ENCODE measurements at regions not wholly inside any gene's neighbourhood (a gene's known extent, or its start where the extent isn't known, plus 50 kb on each side); places are given as distances from the start of the nearest gene placed in this dataset.

DNA sequence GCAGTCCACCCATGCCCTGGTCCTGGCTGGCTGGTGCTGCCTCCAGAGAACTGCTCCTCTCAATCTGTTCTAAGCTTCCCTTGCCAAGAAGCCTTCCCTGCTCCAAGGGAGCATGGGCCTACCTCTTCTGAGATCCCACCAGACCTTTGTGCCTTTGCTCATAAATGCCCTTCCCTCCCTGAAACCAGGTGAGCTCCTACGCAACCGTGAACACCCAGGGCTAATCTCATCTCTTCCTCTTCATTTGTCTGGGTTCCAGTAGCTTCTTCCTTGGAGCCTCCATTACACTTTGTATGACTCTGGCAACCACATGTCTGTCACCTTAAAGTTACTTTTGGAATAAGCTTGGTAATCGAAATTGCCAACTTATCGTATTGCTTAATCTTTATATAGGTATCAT is 270.6 kb downstream of the PBX3 start:
- no peak for DNase-seq

DNA sequence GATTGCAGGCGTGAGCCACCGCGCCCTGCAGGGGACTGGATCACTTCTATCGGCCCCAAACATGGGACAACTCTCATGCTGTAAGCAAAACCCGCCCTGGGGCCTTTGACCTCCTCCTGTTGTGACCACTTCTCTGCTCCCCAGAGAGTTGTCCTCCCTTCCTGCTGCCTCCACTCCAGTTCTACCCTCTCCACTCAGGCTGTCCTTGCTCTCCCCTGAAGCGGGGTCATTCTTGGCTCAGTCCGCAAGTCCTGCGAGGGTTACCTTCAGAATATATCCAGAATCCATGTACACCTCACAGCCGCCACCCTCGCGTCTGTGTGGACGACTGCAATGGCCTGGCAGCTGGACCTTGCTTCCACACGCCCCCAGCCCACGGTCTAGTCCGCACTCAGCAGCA is 273.7 kb downstream of the PBX3 start:
- DNase-seq: no peak

DNA sequence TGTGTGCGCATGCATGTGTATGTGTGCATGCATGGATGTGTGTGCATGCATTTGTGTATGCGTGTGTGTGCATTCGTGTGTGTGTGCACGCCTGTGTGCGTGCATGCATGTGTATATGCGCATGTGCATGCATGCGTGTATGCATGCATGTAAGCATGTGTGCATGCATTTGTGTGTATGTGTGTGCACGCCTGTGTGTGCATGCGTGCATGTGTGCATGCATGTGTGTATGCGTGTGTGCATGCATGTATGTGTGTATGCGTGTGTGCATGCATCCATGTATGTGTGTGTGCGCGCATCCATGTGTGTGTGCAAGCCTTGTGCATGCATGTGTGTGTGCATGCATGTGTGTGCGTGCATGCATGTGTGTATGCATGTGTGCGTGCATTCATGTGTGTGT is 276.8 kb downstream of the PBX3 start:
- no peak for DNase-seq

DNA sequence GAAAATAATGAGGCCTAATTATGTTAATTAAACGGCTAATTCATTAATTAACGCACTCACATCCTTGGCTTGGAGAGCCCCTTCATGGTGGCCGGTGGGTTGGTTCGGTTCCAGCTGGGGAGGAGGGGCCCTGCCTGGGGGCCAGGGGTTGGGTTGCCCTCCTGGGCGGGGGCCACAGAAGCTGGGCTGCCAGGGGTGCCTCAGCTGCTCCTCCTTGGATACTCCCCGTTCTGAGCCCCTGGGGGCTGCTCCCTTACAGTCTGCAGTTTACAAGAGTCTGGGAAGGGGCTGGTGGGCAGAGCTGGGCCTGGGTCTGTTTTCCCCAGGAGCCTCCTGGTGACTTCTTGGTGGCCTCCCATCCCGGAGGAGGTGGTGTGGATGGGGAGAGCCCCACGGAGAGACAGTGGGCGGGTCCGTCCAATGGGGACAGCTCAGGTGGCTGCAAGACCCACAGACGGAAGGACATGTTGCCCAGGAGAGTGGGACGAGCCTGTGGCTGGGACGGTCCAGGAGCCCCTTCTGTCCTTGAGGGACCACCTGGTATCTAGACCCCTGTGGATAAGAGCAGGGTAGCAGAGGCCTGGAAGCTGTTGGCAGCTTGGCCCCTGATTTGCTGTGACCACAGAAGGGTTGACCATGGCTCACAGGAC is 277.5 kb downstream of the PBX3 start:
- no peak for DNase-seq

DNA sequence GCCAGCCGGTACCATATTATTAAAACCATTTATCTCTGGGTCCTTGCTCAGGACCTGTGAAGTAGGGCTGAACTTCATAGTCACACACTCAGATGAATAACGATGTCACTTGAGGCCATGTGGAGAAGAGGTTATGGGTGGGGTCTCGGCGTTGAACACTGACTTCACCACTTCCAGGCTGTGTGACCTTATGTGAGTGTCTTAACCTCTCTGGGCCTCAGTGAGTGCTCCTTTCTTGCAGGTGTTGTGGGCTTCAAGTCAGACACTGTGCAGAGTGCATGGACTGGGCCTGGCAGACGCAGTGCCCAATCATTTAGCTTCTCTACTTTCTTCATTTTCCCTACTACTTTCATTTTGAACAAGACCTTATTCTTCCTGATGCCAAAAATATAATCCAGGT is 278.8 kb downstream of the PBX3 start:
- DNase-seq: no peak

DNA sequence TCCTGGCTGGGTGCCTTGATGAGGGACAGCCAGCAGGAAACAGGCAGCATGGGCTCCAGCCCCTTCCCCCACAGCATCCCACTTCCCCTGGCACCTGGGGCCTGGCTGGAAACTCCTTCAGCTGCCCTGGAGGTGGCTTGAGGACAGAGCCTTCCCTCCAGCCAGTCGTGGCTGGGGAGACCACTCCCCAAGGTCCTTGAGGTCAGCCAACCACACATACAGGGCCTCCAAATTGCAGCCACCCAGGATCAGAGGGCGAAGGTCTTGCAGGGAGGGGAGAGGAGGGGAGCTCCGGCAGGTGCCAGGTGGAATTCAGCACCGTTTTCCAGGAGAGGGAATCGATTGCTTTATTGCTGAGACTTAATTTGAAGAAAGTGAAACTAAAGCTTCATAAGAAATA is 280.4 kb downstream of the PBX3 start:
- DNase-seq: no peak

DNA sequence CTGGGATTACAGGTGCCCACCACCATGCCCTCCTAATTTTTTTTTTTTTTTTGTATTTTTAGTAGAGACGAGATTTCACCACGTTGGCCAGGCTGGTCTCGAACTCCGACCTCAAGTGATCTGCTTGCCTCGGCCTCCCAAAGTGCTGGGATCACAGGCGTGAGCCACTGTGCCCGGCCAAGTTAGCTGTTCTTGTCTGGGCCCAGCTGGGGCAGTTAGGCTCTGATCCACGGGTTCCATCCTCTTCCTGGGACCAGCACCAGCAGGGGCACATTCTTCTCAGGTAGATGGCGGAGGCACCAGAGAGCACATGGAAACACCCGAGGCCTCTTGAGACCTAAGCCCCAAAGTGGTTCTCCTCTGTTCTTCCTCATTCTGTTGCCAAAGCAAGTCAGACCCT is 281.6 kb downstream of the PBX3 start:
- no peak for DNase-seq

DNA sequence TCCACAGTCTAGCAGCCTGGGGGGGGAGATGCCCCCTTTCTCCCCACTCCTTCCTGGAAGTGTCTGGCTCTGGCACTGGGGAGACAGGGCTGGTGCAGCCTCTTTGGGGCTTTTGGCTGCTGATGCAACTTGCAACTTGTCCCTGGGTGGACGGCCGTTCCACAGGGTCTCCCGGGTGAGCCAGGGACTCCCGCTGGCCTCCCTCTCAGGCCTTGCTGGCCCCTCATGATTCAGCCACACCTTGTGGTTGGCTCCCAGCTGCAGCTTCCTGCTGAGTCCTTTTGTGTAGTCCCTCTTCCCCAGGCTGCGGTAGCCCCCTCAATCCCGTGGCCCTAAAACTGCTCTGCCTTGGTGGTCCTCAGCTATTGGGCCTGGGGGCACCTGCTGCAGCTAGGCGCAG is 283.5 kb downstream of the PBX3 start:
- DNase-seq: no peak

DNA sequence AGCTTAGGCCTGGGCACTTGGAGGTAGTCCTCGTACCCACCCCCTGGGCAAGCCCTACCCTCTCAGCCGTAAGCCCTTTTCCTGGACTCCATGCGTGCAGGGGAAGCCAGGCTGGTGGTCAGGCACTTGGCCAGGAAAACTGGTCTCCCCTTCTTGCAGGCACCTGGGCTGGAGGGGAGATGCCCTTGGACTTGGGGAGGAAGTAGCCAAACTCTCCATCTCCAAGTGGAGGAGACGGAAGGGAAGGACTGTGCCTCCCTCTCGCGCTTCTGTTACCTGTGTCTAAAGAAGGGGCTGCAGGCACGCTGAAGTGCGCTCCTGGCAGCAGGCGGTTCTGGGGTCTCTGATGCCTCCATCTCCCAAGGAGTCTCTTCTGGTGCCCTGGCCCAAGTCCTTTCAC is 283.9 kb downstream of the PBX3 start:
- no peak for DNase-seq

DNA sequence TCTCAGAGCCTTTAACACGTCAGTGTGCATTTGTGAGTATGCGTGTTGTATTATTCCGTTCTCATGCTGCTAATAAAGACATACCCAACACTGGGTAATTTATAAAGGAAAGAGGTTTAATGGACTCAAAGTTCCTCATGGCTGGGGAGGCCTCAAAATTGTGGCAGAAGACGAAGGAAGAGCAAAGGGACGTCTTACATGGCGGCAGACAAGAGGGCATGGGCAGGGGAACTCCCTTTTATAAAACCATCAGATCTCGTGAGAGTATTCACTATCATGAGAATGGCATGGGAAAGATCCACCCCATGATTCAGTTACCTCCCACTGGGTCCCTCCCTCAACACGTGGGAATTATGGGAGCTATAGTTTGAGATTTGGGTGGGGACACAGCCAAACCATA is 285.0 kb downstream of the PBX3 start:
- DNase-seq: no peak

DNA sequence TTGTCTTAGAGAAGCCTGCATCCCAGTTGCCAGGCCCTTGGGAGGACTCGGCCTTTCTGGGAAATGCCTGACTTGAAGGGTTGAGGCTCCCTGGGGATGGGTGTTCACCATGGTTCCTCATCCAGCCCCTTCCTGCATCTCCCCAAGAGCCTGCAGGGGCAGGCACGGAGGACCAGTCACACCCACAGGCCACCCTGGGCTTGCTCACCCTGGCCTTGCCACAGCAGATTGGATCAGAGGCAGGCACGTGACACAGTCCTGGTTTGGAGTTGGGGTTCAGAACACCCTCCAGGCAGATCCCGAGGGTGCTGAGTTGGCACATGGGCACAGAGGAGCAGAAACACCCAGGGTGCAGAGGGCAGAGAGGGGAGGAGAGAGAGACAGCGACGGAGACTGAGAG is 286.1 kb downstream of the PBX3 start:
- DNase-seq: no peak

DNA sequence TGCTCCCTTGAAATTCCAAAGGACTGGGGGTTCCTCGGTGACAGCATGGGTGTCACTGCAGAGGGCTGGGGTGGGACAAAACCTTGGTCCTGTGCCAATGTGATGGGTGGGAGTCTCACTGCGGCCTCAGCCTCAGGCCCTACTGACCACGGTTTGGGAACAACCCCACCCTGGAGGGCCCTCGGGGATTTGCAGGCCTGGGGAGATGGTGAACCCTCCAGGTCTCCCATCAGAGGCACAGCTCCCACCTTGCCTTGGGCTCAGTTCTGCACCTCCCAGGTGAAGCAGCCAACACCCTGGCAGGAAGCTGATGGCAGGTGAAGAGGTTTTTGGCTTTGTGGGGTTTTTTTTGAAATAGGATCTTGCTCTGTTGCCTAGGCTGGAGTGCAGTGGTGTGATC is 286.8 kb downstream of the PBX3 start:
- DNase-seq: no peak

DNA sequence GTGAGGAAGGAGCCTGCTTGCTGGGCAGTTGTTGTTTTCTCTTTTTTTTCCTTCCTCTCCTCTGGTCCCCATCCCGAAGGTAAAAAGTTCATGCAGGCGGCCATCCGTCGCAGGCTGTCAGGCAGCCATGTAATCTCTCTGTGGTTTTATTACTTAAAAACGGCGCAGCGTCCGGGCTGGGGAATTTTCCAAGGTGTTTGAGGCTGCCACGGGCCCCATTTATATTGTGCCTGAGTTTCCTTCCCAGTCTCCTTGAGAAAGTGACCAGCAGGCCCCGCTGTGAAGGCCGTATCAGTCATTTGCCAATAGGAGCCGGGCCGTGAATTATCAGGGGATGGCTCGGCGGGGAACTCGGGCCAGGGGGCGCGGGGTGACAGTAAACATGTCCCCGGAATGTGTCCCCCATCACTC is 289.7 kb downstream of the PBX3 start:
- DNase-seq: no peak

DNA sequence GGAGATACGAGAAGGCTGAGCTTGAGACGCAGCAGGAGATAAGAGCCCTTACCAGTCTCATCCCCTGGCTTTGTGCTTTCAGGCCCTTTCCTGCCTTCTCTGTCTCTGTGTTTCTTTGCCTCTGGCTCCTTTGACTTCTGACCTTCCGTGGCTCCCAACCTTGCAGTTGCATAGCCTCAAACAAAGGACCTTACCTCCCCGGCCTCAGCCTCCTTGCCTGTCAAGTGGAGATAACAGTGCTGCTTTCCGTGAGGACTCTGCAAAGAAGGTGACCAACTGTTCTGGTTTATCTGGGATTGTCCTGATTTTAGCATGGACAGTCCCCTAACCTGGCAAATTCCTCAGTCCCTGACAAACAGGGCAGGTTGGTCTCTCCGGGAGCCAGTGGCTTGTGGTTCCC is 287.8 kb upstream of the MVB12B start:
- no peak for DNase-seq

DNA sequence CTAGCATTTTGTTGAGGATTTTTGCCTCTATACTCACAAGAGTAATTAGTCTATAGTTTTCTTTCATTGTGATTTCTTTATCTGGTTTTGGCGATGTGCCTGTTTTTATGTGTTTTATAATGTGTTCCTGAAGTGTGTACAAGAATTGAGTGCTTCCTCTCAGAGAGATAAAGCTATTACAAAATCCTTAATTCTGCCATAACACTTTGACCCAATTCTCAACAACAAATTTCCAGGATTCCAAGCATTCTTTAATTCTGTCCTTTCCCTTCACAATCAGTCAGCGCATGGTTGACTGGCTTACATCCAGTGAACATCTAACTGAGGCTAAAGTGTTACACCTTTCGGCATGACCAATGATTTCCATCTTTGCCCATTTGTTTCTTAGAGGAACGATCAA is 282.9 kb upstream of the MVB12B start:
- DNase-seq: no peak

DNA sequence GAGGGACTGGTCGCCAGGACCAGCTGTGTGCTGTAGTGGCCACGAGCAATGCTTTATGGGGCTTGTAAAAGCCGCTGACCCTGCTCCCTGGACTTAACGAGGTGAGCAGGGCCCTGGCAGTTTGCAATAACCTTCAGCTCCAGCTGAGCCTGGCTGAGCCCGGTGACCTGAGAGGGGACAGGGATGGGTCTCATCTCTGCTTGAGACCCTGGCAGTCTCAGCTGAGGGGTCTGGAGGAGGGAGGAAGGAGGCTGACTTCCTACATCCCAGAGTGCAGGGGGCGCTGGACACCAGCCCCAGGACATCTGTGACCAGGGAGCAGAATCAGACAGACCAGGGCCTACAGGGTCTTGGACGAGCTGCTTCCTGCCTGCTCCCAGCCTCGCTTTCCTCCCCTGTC is 277.5 kb upstream of the MVB12B start:
- no peak for DNase-seq

DNA sequence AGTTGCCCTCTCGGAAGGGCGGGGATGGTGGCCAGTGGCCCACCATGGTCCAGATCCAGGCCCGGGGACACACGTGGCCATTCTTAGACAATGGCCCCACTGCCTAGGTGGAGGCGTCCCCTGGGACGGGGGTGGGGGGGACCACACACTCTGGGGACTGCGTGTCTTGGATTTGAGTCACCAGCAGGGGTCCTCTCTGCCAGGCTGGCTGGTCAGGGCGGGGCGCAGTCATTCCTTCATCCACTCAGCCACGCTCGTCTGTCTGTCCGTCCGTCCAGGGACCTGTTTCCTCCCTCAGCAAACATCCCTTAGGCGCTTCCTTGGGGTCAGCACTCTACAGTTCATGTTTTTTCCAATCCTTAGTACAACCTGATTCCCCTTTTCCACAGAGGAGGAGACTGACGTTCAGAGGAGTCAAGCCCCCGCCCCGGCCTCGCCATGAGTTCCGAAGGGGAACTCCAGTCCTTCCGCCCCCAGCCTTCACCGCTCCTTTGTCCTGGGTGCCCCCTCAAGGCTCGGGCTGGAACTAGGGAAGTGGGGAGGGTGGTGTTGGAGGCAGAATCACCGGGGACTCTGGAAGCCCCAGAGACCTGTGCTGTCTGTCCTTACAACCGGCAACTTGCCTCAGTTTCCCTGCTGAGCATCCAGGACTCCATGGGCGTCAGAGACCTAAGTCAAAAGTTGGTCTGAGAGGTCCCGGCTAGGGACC is 276.6 kb upstream of the MVB12B start:
- no peak for DNase-seq

DNA sequence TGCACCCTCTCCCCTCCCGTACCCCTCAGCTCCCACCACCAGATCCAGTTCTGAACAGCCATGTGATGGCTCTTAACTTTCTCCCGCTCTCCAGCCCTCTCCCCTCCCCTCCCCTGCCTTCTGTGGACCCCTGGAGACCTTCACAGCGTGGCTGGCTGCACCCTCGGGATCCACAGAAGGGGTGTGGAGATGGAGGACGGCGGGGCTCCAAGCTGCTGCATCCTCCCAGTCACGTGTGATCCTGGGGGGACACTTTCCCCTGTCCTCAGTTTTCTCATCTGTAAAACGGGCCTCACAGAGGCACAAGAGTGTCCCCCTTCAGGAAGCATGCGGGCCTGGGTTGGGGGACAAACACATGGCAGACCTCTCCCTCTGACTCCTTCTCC is 276.0 kb upstream of the MVB12B start:
- no peak for DNase-seq

DNA sequence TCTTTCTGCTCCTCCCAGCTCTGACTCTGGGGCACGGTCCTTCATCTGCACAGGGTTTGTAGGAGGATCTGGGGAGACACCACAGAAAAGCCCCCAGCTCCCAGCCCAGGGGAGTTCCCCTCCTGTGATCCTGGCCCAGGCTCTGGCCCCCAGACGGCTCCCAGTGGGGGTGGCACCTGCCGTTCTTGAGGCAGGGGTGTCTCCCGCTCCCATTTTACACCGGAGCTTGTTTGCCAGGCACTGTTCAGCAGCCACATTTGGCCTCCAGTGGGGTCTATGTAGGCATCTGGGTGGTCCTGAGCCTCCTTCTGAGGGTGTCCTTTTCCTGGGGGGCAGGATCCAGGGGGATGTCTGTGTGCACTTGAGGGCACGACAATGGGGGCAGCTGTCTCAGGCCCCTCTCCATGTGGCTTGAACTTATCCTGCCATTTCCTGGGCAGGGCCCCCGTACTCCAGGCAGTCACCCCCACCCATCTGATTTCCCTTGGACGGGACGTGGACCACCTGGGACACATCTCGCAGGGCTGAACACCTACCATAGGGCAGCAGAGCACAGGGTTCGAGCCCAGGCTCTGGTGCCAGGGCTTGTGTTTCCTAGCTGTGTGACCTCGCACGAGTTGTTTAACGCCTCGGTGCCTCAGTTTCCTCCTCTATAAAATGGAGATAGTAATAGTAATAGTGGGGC is 275.0 kb upstream of the MVB12B start:
- no peak for DNase-seq

DNA sequence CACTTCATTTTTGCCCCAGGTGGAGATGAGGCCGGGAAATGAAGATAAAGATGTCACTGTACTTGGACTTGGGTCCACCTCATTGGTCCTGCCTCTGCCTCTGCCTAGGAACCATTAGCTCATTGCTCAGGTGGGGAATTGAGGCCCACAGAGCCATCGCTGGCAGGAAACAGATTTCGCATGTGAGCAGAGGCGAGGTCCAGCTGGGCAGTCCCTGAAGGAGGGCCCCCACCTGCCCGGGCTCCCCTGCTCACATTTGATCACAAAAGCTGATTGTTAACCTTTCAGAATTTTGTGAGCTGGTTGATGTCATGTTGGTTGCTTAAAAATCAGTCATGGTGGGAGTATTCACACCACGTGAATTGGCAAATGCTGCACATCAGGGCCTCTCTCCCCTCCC is 273.8 kb upstream of the MVB12B start:
- no peak for DNase-seq

DNA sequence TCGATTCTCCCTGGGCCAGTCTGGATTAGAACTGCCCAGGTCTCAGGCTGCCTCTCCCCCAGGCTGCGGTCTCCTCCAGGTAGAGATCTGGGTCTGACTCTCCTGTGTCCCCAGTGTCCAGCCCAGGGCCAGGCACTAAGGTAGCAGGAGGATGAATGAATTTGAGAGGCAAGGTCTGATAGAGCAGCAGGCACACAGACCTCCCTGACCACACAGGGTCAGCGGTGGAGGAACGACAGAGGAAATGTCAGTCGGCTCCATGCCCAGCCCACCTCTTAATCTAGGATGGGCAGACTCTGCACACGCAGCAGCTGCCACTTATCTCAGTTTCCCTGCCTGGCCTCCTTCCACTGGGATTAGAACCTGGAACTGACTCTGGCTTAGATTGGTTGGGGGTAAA is 272.7 kb upstream of the MVB12B start:
- DNase-seq: no peak

DNA sequence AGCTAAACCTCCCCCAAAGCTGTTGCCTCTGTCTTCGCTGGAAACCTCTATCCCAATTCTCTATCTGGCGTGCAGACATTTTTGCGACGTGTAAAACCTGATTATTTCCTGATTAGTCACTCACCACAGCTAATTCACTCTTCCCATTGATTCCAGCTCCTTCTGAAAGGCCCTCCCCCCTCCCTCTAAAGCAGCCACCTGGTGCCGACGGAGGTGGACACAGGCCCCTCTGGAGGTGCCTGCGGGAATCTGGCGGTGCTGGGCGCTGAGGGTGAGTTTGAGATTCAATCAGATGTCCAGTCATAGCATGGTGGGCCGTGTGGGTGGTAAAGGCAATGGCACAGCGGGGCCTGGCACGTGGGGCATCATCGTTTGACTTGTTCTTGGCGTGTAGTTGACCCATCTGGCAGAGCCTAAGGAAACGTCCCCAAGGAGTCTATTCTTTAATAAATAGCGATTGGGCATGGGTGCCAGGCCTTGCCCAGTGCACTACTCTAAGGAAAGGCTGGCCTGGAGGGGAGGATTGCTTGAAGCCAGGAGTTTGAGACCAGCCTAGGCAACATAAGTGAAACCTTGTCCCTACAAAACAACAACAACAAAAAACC is 271.1 kb upstream of the MVB12B start:
- DNase-seq: no peak

DNA sequence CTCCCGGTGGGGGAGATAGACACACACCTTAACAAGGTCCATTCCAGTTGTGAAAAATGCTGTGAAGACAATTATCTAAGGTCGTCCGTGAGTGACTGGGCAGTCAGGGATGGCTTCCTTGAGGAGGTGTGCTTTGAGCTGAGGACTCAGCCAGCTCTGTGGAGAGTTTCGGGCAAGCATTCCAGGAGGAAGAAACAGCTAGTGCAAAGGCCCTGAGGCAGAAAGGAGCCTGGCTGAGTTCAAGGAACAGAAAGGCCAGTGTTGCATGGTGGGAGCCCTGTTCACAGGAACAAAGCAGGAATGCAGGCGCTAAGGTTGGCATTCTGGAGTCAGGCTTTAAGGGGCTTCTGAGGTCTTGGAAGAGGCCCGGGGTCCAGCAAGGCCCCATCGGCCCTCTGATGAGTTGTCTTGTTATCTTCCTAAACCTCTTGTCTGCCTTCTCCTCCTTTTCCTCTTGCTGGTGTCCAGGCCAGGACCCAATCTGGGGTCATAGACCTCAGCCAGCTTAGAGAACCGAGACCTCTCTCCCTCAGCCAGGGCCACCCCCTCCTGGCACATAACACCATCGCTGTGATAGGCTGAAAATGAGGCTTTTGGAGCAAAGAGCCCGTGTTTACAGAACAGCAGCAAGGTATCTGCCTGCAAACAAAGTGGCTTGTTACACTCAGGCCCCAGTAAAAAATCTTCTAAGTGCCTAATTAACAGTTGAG is 270.2 kb upstream of the MVB12B start:
- DNase-seq: no peak

All from NCI-H1694 (cell line).